Panc1 (cell line): ENCODE measurements at regions not wholly inside any gene's neighbourhood (a gene's known extent, or its start where the extent isn't known, plus 50 kb on each side); places are given as distances from the start of the nearest gene placed in this dataset.
A peak's percentile ranks its signal among the peaks of the same experiment; 100 is the strongest.

Experiments used
- ATAC-seq: fragments of 200-7000 bp; cut with Tn5 transposase; 2 replicates; pipeline ENCODE4 v1.9.1; 2020; ENCODE audit warnings: mild to moderate bottlenecking, moderate library complexity
- BruUV-seq: library from RNA; stranded (reverse); fragments of 400-500 nt; replicated peaks from 2 replicates; lab custom pipeline; 2021; lab: Mats Ljungman, UMichigan
- CTCF ChIA-PET: fragments of 300-600 bp; sonication (Branson Sonifier 250); formaldehyde crosslinking; loops from one replicate; lab custom pipeline; 2022; ENCODE audit warnings: antibody characterized with exemption; lab: Charles Lee
- POLR2A ChIA-PET: fragments of 300-600 bp; sonication (Branson Sonifier 250); formaldehyde crosslinking; loops from one replicate; lab custom pipeline; 2022; ENCODE audit warnings: antibody characterized with exemption; lab: Charles Lee
- DNase-seq: peaks from one replicate; pipeline ENCODE4 v3.0.0-alpha.2; 2010; ENCODE audit warnings: low read depth, low spot score
- H3K27ac ChIP-seq: 2 replicates; pipeline ENCODE4 v1.5.1; 2011; ENCODE audit warnings: mild to moderate bottlenecking, low read length, inconsistent platforms
- H3K27me3 ChIP-seq: fragments of 200-500 bp; sonication (Bioruptor generic); 2 replicates; pipeline ENCODE4 v1.6.0; 2014; ENCODE audit warnings: low read length, inconsistent platforms; ENCODE audit not compliant: control insufficient read depth, insufficient read depth
- H3K36me3 ChIP-seq: fragments of 200-500 bp; sonication (Bioruptor generic); 2 replicates; pipeline ENCODE4 v1.5.1; 2014; ENCODE audit warnings: inconsistent platforms, mild to moderate bottlenecking, low read length, moderate library complexity; ENCODE audit not compliant: control insufficient read depth, insufficient read depth
- H3K4me1 ChIP-seq: 2 replicates; pipeline ENCODE4 v1.5.1; 2011; ENCODE audit warnings: inconsistent platforms, mild to moderate bottlenecking, low read length, moderate library complexity; ENCODE audit not compliant: control insufficient read depth, insufficient read depth
- H3K4me3 ChIP-seq, 2 experiments: 2 replicates each; pipeline ENCODE4 v1.5.1; 2011 to 2012; ENCODE audit warnings: low read depth in 2 of 2, low read length in 2 of 2, mild to moderate bottlenecking in 2 of 2, inconsistent platforms in 1 of 2, moderate library complexity in 1 of 2
- H3K9me3 ChIP-seq: fragments of 200-500 bp; sonication (Bioruptor generic); 2 replicates; pipeline ENCODE4 v1.5.1; 2014; ENCODE audit warnings: low read depth, mild to moderate bottlenecking, inconsistent platforms, low read length, moderate library complexity; ENCODE audit not compliant: control insufficient read depth, insufficient read depth
- POLR2AphosphoS5 ChIP-seq: IDR thresholded peaks from 2 replicates; pipeline ENCODE4 v1.6.1; 2012; ENCODE audit warnings: mild to moderate bottlenecking, low read depth, low read length, moderate library complexity
- SIN3A ChIP-seq: IDR thresholded peaks from 2 replicates; pipeline ENCODE4 v1.6.1; 2012; ENCODE audit warnings: low read depth, mild to moderate bottlenecking, low read length, moderate library complexity, borderline replicate concordance; ENCODE audit not compliant: insufficient read depth
- TCF7L2 ChIP-seq: IDR thresholded peaks from 2 replicates; pipeline ENCODE4 v1.6.1; 2011; ENCODE audit warnings: mild to moderate bottlenecking, low read depth, low read length, inconsistent platforms
- in situ Hi-C: cut with HindIII; loops from 2 replicates; pipeline ENCODE4 v1.10.0; 2016; ENCODE audit warnings: low sequenced_read_pairs, low pct_unique_long_range_greater_than_20kb
- intact Hi-C: fragments of 100-400 bp; cut with micrococcal nuclease; formaldehyde crosslinking; loops from one replicate; pipeline ENCODE4 v1.10.0; 2022; ENCODE audit not compliant: unreplicated experiment
- TF ChIP-seq, protein P1 (sequence below): fragments of 450-650 bp; IDR thresholded peaks from 2 replicates; pipeline ENCODE4 v1.5.1; 2017; ENCODE audit warnings: mild to moderate bottlenecking
- TF ChIP-seq, protein P2 (sequence below), 2 experiments: IDR thresholded peaks; 2 replicates each; pipeline ENCODE4 v1.6.1; 2011 to 2012; ENCODE audit warnings: low read depth in 2 of 2, control low read depth in 1 of 2, low read length in 1 of 2, mild to moderate bottlenecking in 1 of 2, moderate library complexity in 1 of 2; ENCODE audit not compliant: insufficient read depth in 1 of 2

GRCh38 chr6:17043148-17043522 lies 58.7 kb upstream of the STMND1 start:
- Histone ChIP-seq H3K4me1 (no peaks in the 10 kb centered on the region; the same call in 1 of the 2 replicates), H3K36me3 (no peaks in the 10 kb centered on the region), H3K27ac (no peak overlapping the region), H3K27me3 (peaks cover 20% of the 10 kb centered on the region), H3K9me3 (peaks cover 4% of the 10 kb centered on the region; the same call in 1 of the 2 replicates), H3K4me3 (no peak overlapping the region)
- TF ChIP-seq, protein P1, sequence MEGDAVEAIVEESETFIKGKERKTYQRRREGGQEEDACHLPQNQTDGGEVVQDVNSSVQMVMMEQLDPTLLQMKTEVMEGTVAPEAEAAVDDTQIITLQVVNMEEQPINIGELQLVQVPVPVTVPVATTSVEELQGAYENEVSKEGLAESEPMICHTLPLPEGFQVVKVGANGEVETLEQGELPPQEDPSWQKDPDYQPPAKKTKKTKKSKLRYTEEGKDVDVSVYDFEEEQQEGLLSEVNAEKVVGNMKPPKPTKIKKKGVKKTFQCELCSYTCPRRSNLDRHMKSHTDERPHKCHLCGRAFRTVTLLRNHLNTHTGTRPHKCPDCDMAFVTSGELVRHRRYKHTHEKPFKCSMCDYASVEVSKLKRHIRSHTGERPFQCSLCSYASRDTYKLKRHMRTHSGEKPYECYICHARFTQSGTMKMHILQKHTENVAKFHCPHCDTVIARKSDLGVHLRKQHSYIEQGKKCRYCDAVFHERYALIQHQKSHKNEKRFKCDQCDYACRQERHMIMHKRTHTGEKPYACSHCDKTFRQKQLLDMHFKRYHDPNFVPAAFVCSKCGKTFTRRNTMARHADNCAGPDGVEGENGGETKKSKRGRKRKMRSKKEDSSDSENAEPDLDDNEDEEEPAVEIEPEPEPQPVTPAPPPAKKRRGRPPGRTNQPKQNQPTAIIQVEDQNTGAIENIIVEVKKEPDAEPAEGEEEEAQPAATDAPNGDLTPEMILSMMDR, result 0 out of 2 replicates have a peak, but pooled peaks have one; percentile 12
- TF ChIP-seq, protein P2, sequence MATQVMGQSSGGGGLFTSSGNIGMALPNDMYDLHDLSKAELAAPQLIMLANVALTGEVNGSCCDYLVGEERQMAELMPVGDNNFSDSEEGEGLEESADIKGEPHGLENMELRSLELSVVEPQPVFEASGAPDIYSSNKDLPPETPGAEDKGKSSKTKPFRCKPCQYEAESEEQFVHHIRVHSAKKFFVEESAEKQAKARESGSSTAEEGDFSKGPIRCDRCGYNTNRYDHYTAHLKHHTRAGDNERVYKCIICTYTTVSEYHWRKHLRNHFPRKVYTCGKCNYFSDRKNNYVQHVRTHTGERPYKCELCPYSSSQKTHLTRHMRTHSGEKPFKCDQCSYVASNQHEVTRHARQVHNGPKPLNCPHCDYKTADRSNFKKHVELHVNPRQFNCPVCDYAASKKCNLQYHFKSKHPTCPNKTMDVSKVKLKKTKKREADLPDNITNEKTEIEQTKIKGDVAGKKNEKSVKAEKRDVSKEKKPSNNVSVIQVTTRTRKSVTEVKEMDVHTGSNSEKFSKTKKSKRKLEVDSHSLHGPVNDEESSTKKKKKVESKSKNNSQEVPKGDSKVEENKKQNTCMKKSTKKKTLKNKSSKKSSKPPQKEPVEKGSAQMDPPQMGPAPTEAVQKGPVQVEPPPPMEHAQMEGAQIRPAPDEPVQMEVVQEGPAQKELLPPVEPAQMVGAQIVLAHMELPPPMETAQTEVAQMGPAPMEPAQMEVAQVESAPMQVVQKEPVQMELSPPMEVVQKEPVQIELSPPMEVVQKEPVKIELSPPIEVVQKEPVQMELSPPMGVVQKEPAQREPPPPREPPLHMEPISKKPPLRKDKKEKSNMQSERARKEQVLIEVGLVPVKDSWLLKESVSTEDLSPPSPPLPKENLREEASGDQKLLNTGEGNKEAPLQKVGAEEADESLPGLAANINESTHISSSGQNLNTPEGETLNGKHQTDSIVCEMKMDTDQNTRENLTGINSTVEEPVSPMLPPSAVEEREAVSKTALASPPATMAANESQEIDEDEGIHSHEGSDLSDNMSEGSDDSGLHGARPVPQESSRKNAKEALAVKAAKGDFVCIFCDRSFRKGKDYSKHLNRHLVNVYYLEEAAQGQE (IDR thresholded peaks at IDR 0.05; ENCODE audit: insufficient read depth in 1 of 2, low read depth in 2 of 2, low read length in 1 of 2), result no peak
- intact Hi-C loops, result no loop called here
- CTCF ChIA-PET, result no interaction called here
- DNase-seq (no peak), ATAC-seq (no peak)
- in situ Hi-C loops, result no loop called here
- POLR2A ChIA-PET, result no interaction called here
- no TSS peak for BruUV-seq

- in situ Hi-C loops, result no loop called here
- DNase-seq (no peak), ATAC-seq (peak; percentile 74)
- ChIA-PET POLR2A (no interaction called here), CTCF (no interaction called here)
- Histone ChIP-seq H3K27ac (no peak overlapping the region), H3K4me3 (no peak overlapping the region), H3K27me3 (peaks cover 20% of the 10 kb centered on the region), H3K36me3 (no peaks in the 10 kb centered on the region), H3K9me3 (peaks cover 4% of the 10 kb centered on the region; the same call in 1 of the 2 replicates), H3K4me1 (no peaks in the 10 kb centered on the region; the same call in 1 of the 2 replicates)
- TF ChIP-seq SIN3A, result no peak
- TF ChIP-seq TCF7L2, result no peak
- TF ChIP-seq, protein P1, result peak; percentile 60
- TF ChIP-seq, protein P2 (IDR thresholded peaks at IDR 0.05; ENCODE audit: insufficient read depth in 1 of 2, low read depth in 2 of 2, low read length in 1 of 2), result no peak
- TF ChIP-seq POLR2AphosphoS5, result no peak
- BruUV-seq, result no TSS peak
- intact Hi-C loops, result no loop called here
Observed at GRCh38 chr6:17042422-17043147, 59.3 kb upstream of the STMND1 start.
